ENCODE measurements at regions not wholly inside any gene's neighbourhood (a gene's known extent, or its start where the extent isn't known, plus 50 kb on each side); places are given as distances from the start of the nearest gene placed in this dataset.
A peak's percentile ranks its signal among the peaks of the same experiment; 100 is the strongest.

DNA sequence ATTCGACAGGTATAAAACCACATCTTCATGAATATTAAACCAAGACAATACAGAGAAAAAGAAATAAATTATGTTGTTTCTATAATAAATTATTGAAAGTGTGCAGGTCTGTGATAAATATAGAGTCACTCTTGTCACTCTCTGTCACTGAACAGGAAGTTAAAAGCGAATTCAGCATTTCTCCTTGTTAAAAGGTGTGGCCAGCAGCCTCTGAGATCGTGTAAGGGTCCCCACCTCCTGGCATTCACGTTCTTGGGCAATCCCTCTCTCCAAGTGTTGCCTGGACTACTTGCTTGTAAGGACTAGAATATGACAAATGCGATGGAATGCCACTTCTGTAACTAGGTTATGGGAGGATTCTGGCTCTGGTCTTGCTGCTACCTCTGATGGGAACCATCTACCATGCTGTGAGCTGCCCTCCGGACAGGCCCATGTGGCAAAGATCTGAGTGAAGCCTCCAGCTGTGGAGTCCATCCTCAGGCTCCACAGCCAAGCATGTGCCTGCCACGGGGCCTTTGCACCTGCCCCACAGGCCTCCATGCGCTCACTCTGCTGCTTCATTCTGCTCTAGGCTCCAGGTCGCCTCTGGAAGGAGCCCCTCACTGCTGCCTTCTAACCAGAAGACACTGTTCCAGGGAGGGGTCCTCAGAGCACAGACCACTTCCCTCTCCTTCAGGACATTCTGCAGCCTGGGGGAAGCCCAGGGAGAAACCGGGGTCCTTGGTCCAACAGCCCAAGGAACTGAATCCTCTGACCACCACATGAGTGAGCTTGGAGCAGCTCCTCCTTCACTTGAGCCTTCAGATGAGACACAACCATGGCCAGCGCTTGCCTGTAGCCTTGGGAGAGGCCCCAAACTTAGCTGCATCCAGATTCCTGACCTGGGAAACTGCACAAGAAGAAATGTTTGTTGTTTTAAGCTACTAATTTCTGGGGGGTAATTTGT, 202.9 kb upstream of the HDAC4 start:
- Histone ChIP-seq H3K4me1 (ENCODE audit: insufficient read depth, poor library complexity, severe bottlenecking) (no peaks in the 10 kb centered on the region), H3K4me3 (ENCODE audit: severe bottlenecking) (no peak overlapping the region), H3K27me3 (ENCODE audit: insufficient read depth, poor library complexity, severe bottlenecking) (peaks cover 16% of the 10 kb centered on the region), H3K36me3 (ENCODE audit: low read depth) (no peaks in the 10 kb centered on the region), H3K27ac (ENCODE audit: poor library complexity, severe bottlenecking) (no peak overlapping the region), H3K9me3 (ENCODE audit: severe bottlenecking) (peaks cover 4% of the 10 kb centered on the region)
- DNase-seq (ENCODE audit: low spot score), result no peak
- no peak for ATAC-seq (ENCODE audit: low read depth)
- TF ChIP-seq, protein P1, sequence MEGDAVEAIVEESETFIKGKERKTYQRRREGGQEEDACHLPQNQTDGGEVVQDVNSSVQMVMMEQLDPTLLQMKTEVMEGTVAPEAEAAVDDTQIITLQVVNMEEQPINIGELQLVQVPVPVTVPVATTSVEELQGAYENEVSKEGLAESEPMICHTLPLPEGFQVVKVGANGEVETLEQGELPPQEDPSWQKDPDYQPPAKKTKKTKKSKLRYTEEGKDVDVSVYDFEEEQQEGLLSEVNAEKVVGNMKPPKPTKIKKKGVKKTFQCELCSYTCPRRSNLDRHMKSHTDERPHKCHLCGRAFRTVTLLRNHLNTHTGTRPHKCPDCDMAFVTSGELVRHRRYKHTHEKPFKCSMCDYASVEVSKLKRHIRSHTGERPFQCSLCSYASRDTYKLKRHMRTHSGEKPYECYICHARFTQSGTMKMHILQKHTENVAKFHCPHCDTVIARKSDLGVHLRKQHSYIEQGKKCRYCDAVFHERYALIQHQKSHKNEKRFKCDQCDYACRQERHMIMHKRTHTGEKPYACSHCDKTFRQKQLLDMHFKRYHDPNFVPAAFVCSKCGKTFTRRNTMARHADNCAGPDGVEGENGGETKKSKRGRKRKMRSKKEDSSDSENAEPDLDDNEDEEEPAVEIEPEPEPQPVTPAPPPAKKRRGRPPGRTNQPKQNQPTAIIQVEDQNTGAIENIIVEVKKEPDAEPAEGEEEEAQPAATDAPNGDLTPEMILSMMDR (IDR thresholded peaks at IDR 0.05; ENCODE audit: poor library complexity, severe bottlenecking), result no peak

DNA sequence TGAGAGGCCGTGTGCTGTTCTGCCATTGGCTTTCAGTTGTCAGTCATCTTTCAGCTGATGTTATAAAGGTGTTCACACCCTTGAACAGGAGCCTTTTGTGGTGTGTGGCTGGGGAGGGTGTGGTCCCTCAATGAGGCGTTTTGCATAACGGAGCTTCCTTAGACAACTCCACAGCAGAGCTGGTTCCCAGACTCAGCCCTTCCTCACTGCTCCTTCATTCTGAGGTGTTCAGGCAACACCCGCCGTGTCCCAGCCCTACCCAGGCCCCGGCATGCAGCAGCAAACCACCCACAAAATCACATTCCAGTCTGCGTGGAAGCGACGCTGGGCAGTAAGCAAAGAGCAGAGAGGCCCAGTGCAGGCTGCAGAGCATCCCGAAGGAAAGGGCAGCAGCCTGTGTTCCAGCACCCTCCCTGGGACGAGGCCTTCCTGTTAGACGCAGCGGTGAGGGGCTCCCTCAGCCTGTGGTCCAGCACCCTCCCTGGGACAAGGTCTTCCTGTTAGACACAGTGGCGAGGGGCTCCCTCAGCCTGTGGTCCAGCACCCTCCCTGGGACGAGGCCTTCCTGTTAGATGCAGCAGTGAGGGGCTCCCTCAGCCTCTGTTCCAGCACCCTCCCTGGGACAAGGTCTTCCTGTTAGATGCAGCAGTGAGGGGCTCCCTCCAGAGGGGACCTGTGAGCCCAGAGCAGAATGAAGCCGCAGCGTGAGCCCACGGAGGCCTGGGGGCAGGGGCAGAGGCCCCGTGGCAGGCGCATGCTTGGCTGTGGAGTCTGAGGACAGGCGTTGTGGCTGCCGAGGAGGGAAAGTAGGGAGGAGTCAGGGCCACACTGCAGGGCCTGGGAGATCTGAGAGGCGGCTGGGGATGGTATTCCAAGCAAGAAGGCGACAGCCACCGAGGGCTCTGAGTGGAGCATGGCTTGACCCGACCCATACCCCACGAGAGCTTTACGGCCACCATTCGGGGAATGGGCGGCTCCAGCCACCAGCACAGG, 201.8 kb upstream of the HDAC4 start:
- H3K4me1 ChIP-seq (ENCODE audit: insufficient read depth, poor library complexity, severe bottlenecking), result no peaks in the 10 kb centered on the region
- peaks cover 16% of the 10 kb centered on the region for H3K27me3 ChIP-seq (ENCODE audit: insufficient read depth, poor library complexity, severe bottlenecking)

DNA sequence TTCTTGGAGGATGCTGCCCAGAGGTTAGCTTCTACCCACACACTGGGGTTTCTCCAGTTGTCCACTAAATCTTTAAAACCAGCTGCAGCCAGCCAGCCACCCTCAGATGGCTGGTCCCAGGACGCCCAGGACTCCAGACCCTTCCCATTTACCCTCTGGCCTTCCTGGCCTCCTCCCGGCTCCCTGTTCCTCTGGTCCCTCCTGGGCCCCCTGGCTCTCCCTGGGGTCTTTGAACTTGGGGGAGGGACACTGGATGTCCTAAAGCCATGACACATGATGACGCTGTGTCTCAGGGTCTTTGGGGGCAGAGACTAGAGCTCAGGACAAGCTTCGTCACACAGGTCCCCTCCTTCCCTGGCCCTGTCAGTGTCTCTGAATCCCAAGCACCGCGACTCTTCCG, 201.1 kb upstream of the HDAC4 start:
- H3K36me3 ChIP-seq (ENCODE audit: low read depth), result no peaks in the 10 kb centered on the region
- no peak overlapping the region for H3K27ac ChIP-seq (ENCODE audit: poor library complexity, severe bottlenecking)
- TF ChIP-seq, protein P1 (IDR thresholded peaks at IDR 0.05; ENCODE audit: poor library complexity, severe bottlenecking), result no peak
- H3K9me3 ChIP-seq (ENCODE audit: severe bottlenecking), result peaks cover 4% of the 10 kb centered on the region
- H3K4me1 ChIP-seq (ENCODE audit: insufficient read depth, poor library complexity, severe bottlenecking), result no peaks in the 10 kb centered on the region
- H3K4me3 ChIP-seq (ENCODE audit: severe bottlenecking), result no peak overlapping the region
- DNase-seq (ENCODE audit: low spot score) (peak; percentile 10), ATAC-seq (ENCODE audit: low read depth) (no peak)
- H3K27me3 ChIP-seq (ENCODE audit: insufficient read depth, poor library complexity, severe bottlenecking), result peaks cover 12% of the 10 kb centered on the region

More for the DNA sequence above, 201.8 kb upstream of the HDAC4 start:
- H3K36me3 ChIP-seq (ENCODE audit: low read depth), result no peaks in the 10 kb centered on the region
- H3K4me3 ChIP-seq (ENCODE audit: severe bottlenecking), result no peak overlapping the region
- H3K9me3 ChIP-seq (ENCODE audit: severe bottlenecking), result peaks cover 4% of the 10 kb centered on the region
- H3K27ac ChIP-seq (ENCODE audit: poor library complexity, severe bottlenecking), result no peak overlapping the region
- ATAC-seq (ENCODE audit: low read depth), result no peak; the same call in 2 of the 3 replicates
- peak; percentile 43 for DNase-seq (ENCODE audit: low spot score)
- TF ChIP-seq, protein P1 (IDR thresholded peaks at IDR 0.05; ENCODE audit: poor library complexity, severe bottlenecking), result no peak

DNA sequence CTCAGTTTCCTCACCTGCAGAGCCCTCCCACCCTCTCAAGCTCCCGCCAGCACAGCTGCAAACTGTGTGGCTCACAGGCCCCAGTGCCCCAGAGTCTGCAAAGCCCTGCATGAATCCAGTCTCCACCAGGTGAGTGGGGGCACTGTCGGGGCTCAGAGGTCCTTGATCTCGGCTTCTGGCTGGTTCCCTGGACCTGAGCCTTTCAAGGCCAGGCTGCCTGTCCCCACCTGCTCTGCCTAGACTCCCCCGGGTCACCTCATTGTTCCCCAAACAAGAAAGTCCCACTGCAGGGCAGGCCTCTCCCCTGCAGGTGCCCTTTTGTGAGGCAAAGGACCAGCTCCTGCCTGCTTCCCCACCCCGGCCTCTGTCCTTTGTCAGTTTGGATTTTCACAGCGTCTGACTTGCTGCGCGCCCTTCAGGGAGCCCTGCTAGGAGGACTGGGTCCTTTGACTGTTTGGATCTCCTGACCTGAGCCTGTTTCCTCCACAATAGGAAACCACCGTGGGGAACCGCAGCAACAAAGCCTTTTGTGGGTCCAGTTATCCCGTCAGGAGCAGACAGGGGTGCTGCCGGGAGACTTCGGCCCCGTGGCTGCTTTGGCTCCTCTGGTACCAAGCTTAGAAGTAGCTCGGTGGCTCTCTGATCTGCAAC, 200.5 kb upstream of the HDAC4 start:
- peaks cover 4% of the 10 kb centered on the region for H3K9me3 ChIP-seq (ENCODE audit: severe bottlenecking)
- H3K4me1 ChIP-seq (ENCODE audit: insufficient read depth, poor library complexity, severe bottlenecking), result no peaks in the 10 kb centered on the region
- DNase-seq (ENCODE audit: low spot score), result peak; percentile 36
- no peaks in the 10 kb centered on the region for H3K36me3 ChIP-seq (ENCODE audit: low read depth)
- H3K4me3 ChIP-seq (ENCODE audit: severe bottlenecking), result no peak overlapping the region
- TF ChIP-seq, protein P1 (IDR thresholded peaks at IDR 0.05; ENCODE audit: poor library complexity, severe bottlenecking), result no peak
- H3K27ac ChIP-seq (ENCODE audit: poor library complexity, severe bottlenecking), result no peak overlapping the region
- no peak for ATAC-seq (ENCODE audit: low read depth)
- H3K27me3 ChIP-seq (ENCODE audit: insufficient read depth, poor library complexity, severe bottlenecking), result peaks cover 9% of the 10 kb centered on the region
